Lung (tissue), 11 donors: ENCODE measurements at regions not wholly inside any gene's neighbourhood (a gene's known extent, or its start where the extent isn't known, plus 50 kb on each side); places are given as distances from the start of the nearest gene placed in this dataset.

ENCODE experiments used
- ATAC-seq: fragments of 200-7000 bp; cut with Tn5 transposase; one replicate; pipeline ENCODE4 v1.9.1; 2020; ENCODE audit warnings: moderate number of reproducible peaks; ENCODE audit not compliant: insufficient read depth, low FRiP score
- DNase-seq, 3 donors: peaks; one replicate each; pipeline ENCODE4 v3.0.0-alpha.2; 2013 to 2017
- H3K27ac ChIP-seq, 2 donors: one replicate each; pipeline ENCODE4 v1.5.1; 2013; ENCODE audit warnings: mild to moderate bottlenecking in 2 of 2, moderate library complexity in 2 of 2, control low read depth in 1 of 2, inconsistent platforms in 1 of 2, low read depth in 1 of 2, low read length in 1 of 2
- H3K27me3 ChIP-seq, 3 donors: one replicate each; pipeline ENCODE4 v1.5.1; 2013; ENCODE audit warnings: low read length in 2 of 3; ENCODE audit not compliant: control insufficient read depth in 3 of 3, insufficient read depth in 3 of 3
- H3K36me3 ChIP-seq, 4 donors: one replicate each; pipeline ENCODE4 v1.5.1; 2013; ENCODE audit warnings: low read length in 4 of 4, mild to moderate bottlenecking in 1 of 4, moderate library complexity in 1 of 4; ENCODE audit not compliant: control insufficient read depth in 4 of 4, insufficient read depth in 4 of 4
- H3K4me1 ChIP-seq, 5 donors: one replicate each; pipeline ENCODE4 v1.5.1; 2013; ENCODE audit warnings: low read length in 5 of 5, mild to moderate bottlenecking in 2 of 5, moderate library complexity in 1 of 5; ENCODE audit not compliant: control insufficient read depth in 5 of 5, insufficient read depth in 5 of 5
- H3K4me3 ChIP-seq: one replicate; pipeline ENCODE4 v1.5.1; 2013; ENCODE audit warnings: mild to moderate bottlenecking, control low read depth, moderate library complexity
- H3K9ac ChIP-seq, 2 donors: one replicate each; pipeline ENCODE4 v1.5.1; 2013; ENCODE audit warnings: low read length in 2 of 2, control low read depth in 1 of 2; ENCODE audit not compliant: insufficient read depth in 1 of 2
- H3K9me3 ChIP-seq, 4 donors: one replicate each; pipeline ENCODE4 v1.5.1; 2013; ENCODE audit warnings: low read length in 3 of 4, mild to moderate bottlenecking in 1 of 4, moderate library complexity in 1 of 4; ENCODE audit not compliant: control insufficient read depth in 4 of 4, insufficient read depth in 3 of 4
- CTCF ChIP-seq: IDR thresholded peaks from 2 replicates; pipeline ENCODE4 v1.5.1; 2012; ENCODE audit warnings: mild to moderate bottlenecking; ENCODE audit errors: control extremely low read depth, extremely low read depth
- WGBS, 2 donors: extraction: QIAGEN DNeasy Blood & Tissue Kit; methylation state at CpG; one replicate each; pipeline ENCODE4 v1.1.7; 2013; 5-methylcytosine and 5-hydroxymethylcytosine counted together
- donor health status: control.
- donor health status: control.
- donor health status: Bipolar disorder and iron deficiency.
- donor health status: healthy.
- donor health status: DM: yes; HTN: yes; CAD: no.

GRCh38 chr12:60021235-60021634 lies 425.4 kb downstream of the SLC16A7 start:
- ATAC-seq (no peak), DNase-seq (no peak)
- H3K9ac ChIP-seq, result no peak overlapping the region
- H3K9me3 ChIP-seq, result no peaks in the 10 kb centered on the region
- H3K27me3 ChIP-seq, result no peaks in the 10 kb centered on the region
- H3K4me1 ChIP-seq, result no peaks in the 10 kb centered on the region
- no peak for TF ChIP-seq CTCF
- no peak overlapping the region for H3K27ac ChIP-seq
- H3K36me3 ChIP-seq, result no peaks in the 10 kb centered on the region
- H3K4me3 ChIP-seq, result no peak overlapping the region
- WGBS, 2 donors, result 93 to 94% methylated on average over 3 of the region's 3 CpGs

- H3K4me1 ChIP-seq, result no peaks in the 10 kb centered on the region
- H3K27ac ChIP-seq, result no peak overlapping the region
- H3K9ac ChIP-seq, result no peak overlapping the region
- no peaks in the 10 kb centered on the region for H3K27me3 ChIP-seq
- ATAC-seq (no peak), DNase-seq (no peak)
- 74 to 84% methylated on average over 3 of the region's 3 CpGs for WGBS, 2 donors
- no peak for TF ChIP-seq CTCF
- H3K4me3 ChIP-seq, result no peak overlapping the region
- H3K9me3 ChIP-seq, result no peaks in the 10 kb centered on the region
- H3K36me3 ChIP-seq, result no peaks in the 10 kb centered on the region
Measured at GRCh38 chr12:60027266-60027665, 431.4 kb downstream of the SLC16A7 start.

- ATAC-seq (no peak), DNase-seq (no peak)
- no peak for TF ChIP-seq CTCF
- Histone ChIP-seq H3K36me3 (no peaks in the 10 kb centered on the region), H3K27me3 (no peaks in the 10 kb centered on the region), H3K4me1 (no peaks in the 10 kb centered on the region), H3K4me3 (no peak overlapping the region), H3K9ac (no peak overlapping the region), H3K27ac (no peak overlapping the region), H3K9me3 (peaks cover 0 to 7% (median 3%) of the 10 kb centered on the region in 4 donors)
- WGBS, 2 donors, result 87 to 97% methylated on average over 1 of the region's 1 CpG
Measured at GRCh38 chr12:60034147-60034546, 438.3 kb downstream of the SLC16A7 start.

- no peak for TF ChIP-seq CTCF
- Histone ChIP-seq H3K9me3 (peaks cover 0 to 7% (median 3%) of the 10 kb centered on the region in 4 donors), H3K4me3 (no peak overlapping the region), H3K9ac (no peak overlapping the region), H3K27me3 (no peaks in the 10 kb centered on the region), H3K27ac (no peak overlapping the region), H3K36me3 (no peaks in the 10 kb centered on the region), H3K4me1 (no peaks in the 10 kb centered on the region)
- ATAC-seq (no peak), DNase-seq (no peak)
Measured at GRCh38 chr12:60035835-60036234, 440.0 kb downstream of the SLC16A7 start.
